DND-41 (cell line): ENCODE measurements at regions not wholly inside any gene's neighbourhood (a gene's known extent, or its start where the extent isn't known, plus 50 kb on each side); places are given as distances from the start of the nearest gene placed in this dataset.

Experiments used
- ATAC-seq: fragments of 200-7000 bp; cut with Tn5 transposase; 3 replicates; pipeline ENCODE4 v1.9.1; 2021; ENCODE audit warnings: low read depth; ENCODE audit not compliant: insufficient read depth
- DNase-seq: peaks from one replicate; pipeline ENCODE4 v3.0.0-alpha.2; 2020
- H2AFZ ChIP-seq: 2 replicates; pipeline ENCODE4 v1.6.0; 2012; ENCODE audit warnings: low read depth, low read length
- H3K27ac ChIP-seq: 2 replicates; pipeline ENCODE4 v1.5.1; 2012; ENCODE audit warnings: low read length, inconsistent platforms
- H3K27me3 ChIP-seq: fragments of 200-600 bp; sonication (generic); 2 replicates; pipeline ENCODE4 v1.6.0; 2012; ENCODE audit warnings: low read length, mild to moderate bottlenecking, inconsistent platforms; ENCODE audit not compliant: insufficient read depth, poor library complexity
- H3K36me3 ChIP-seq: 2 replicates; pipeline ENCODE4 v1.5.1; 2012; ENCODE audit warnings: low read length, inconsistent platforms; ENCODE audit not compliant: insufficient read depth
- H3K4me1 ChIP-seq: 2 replicates; pipeline ENCODE4 v1.5.1; 2012; ENCODE audit warnings: mild to moderate bottlenecking, low read length; ENCODE audit not compliant: insufficient read depth
- H3K4me2 ChIP-seq: 2 replicates; pipeline ENCODE4 v1.6.0; 2012; ENCODE audit warnings: mild to moderate bottlenecking, moderate library complexity, low read length, inconsistent platforms; ENCODE audit not compliant: insufficient read depth
- H3K4me3 ChIP-seq, 2 experiments: fragments of 200-600 bp in 1 of 2; shearing (Covaris generic) in 1 of 2; 2 replicates each; pipeline ENCODE4 v1.5.1; 2012 to 2016; ENCODE audit warnings: inconsistent platforms in 2 of 2, low read length in 2 of 2, mild to moderate bottlenecking in 2 of 2, low read depth in 1 of 2, moderate library complexity in 1 of 2
- H3K79me2 ChIP-seq: 2 replicates; pipeline ENCODE4 v1.6.0; 2012; ENCODE audit warnings: low read length, inconsistent platforms; ENCODE audit not compliant: insufficient read depth
- H3K9ac ChIP-seq: 2 replicates; pipeline ENCODE4 v1.6.0; 2012; ENCODE audit warnings: low read depth, mild to moderate bottlenecking, inconsistent platforms, low read length, moderate library complexity
- H3K9me3 ChIP-seq: 2 replicates; pipeline ENCODE4 v1.5.1; 2012; ENCODE audit warnings: low read length, moderate library complexity, mild to moderate bottlenecking, inconsistent platforms; ENCODE audit not compliant: insufficient read depth, severe bottlenecking
- H4K20me1 ChIP-seq: 2 replicates; pipeline ENCODE4 v1.6.0; 2012; ENCODE audit warnings: low read length; ENCODE audit not compliant: insufficient read depth
- CTCF ChIP-seq: IDR thresholded peaks from 2 replicates; pipeline ENCODE4 v1.5.1; 2012; ENCODE audit warnings: borderline replicate concordance, low read length, moderate library complexity, mild to moderate bottlenecking; ENCODE audit not compliant: poor library complexity, severe bottlenecking; ENCODE audit errors: extremely low read depth
- EZH2 ChIP-seq: IDR thresholded peaks from 3 replicates; pipeline ENCODE4 v1.6.1; 2012; ENCODE audit warnings: borderline replicate concordance, low read depth, mild to moderate bottlenecking, moderate library complexity, low read length, inconsistent platforms; ENCODE audit not compliant: severe bottlenecking

GRCh38 chr19:32029235-32029634 is 316.2 kb upstream of the ZNF507 start:
- Histone ChIP-seq H3K9ac (no peak overlapping the region), H3K4me2 (no peak overlapping the region), H4K20me1 (no peaks in the 10 kb centered on the region), H3K36me3 (no peaks in the 10 kb centered on the region), H3K27ac (no peak overlapping the region), H2AFZ (no peak overlapping the region), H3K9me3 (no peaks in the 10 kb centered on the region), H3K27me3 (no peaks in the 10 kb centered on the region), H3K79me2 (no peaks in the 10 kb centered on the region), H3K4me3 (no peak overlapping the region), H3K4me1 (no peaks in the 10 kb centered on the region)
- ATAC-seq (no peak), DNase-seq (no peak)
- no peak for TF ChIP-seq EZH2
- no peak for TF ChIP-seq CTCF

- H3K9ac ChIP-seq = no peak overlapping the region
- no peaks in the 10 kb centered on the region for H3K27me3 ChIP-seq
- no peaks in the 10 kb centered on the region for H3K79me2 ChIP-seq
- no peak overlapping the region for H2AFZ ChIP-seq
- DNase-seq (no peak), ATAC-seq (no peak)
- no peak overlapping the region for H3K27ac ChIP-seq
- TF ChIP-seq EZH2 (no peak), CTCF (no peak)
- H4K20me1 ChIP-seq = no peaks in the 10 kb centered on the region
- H3K4me3 ChIP-seq = no peak overlapping the region
- no peak overlapping the region for H3K4me2 ChIP-seq
- H3K36me3 ChIP-seq = no peaks in the 10 kb centered on the region
- no peaks in the 10 kb centered on the region for H3K4me1 ChIP-seq
- H3K9me3 ChIP-seq = no peaks in the 10 kb centered on the region
Measured at GRCh38 chr19:32032561-32032960, 312.8 kb upstream of the ZNF507 start.

- no peak overlapping the region for H2AFZ ChIP-seq
- H3K36me3 ChIP-seq = no peaks in the 10 kb centered on the region
- no peaks in the 10 kb centered on the region for H4K20me1 ChIP-seq
- no peaks in the 10 kb centered on the region for H3K9me3 ChIP-seq
- DNase-seq = no peak
- H3K4me1 ChIP-seq = no peaks in the 10 kb centered on the region
- no peak overlapping the region for H3K9ac ChIP-seq
- H3K4me2 ChIP-seq = no peak overlapping the region
- H3K27me3 ChIP-seq = peaks cover 2% of the 10 kb centered on the region
- H3K27ac ChIP-seq = no peak overlapping the region
- no peak overlapping the region for H3K4me3 ChIP-seq
- no peaks in the 10 kb centered on the region for H3K79me2 ChIP-seq
- TF ChIP-seq CTCF (no peak), EZH2 (no peak)
- no peak for ATAC-seq
Measured at GRCh38 chr19:32035626-32036025, 309.8 kb upstream of the ZNF507 start.
